GM04503 (cell line): ENCODE measurements at regions not wholly inside any gene's neighbourhood (a gene's known extent, or its start where the extent isn't known, plus 50 kb on each side); places are given as distances from the start of the nearest gene placed in this dataset.

ENCODE experiments used
- DNase-seq: peaks from one replicate; pipeline ENCODE4 v3.0.0-alpha.2; 2012; ENCODE audit warnings: low read depth

DNA sequence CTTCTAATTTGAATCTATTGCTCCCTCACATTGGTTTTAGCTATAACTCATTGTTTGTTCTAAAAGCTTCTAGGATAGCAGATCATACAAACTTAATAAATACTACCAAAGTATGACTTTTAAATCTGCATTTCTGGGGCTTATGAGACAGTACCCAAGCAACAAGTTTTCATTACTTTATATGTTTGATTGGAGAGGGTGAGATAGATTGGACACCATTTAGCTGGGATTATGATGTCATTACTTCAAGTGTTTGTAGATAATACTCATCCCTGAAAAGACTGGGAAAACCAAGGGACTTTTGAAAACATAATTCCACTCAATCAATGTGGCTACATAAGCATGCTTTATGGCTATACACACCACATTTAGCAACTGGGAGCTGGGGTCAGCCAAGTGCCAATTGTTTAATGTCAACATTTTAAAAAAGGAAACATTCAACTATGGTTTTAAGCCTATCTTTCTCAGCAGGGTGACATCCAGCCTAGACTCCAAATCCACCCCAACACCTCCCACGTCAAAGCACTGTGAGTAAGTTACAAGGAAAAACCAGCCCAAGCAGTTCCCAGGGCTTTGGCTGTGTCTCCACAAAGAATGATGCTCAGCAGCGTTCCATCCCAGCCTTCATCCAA is 119.9 kb downstream of the ETAA1 start:
- DNase-seq, result peak; percentile 51

DNA sequence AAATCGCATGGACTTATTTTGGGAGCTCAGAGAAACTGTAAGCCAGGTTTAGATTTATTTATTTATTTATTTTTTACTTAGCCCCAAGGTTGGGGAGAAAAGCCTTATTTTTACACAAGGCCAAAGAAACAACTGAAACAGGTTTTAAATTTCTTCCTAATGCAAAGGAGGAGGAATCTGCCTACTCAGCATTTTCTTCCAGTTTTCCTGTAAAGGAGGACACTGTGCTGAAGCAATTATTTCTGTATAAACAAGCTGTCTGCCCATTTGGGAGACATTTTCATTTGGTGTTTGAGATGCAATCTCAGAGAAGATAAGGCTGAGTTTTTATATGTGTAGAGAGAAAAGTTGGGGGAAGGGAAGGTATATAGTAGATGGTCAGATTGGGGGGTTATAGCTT is 125.0 kb downstream of the ETAA1 start:
- no peak for DNase-seq

DNA sequence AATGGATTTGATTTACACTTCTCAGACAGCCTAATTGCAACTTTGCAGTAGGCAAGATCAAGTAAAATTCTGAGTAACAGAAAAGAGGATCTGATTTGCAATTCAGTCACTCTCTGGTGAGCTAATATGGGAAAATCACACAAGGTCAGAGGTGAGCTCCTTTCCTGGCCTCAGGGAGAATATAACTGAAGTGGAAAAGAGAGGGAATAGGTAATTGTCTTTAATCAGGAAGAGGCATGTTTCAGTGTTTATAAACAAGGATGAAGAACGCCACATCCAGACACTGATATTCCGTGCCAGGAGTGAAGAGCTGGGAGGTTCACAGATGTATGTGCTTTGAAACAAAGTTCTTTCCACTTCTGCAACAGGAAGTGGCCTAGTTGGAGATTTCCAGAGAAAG is 127.1 kb downstream of the ETAA1 start:
- no peak for DNase-seq

DNA sequence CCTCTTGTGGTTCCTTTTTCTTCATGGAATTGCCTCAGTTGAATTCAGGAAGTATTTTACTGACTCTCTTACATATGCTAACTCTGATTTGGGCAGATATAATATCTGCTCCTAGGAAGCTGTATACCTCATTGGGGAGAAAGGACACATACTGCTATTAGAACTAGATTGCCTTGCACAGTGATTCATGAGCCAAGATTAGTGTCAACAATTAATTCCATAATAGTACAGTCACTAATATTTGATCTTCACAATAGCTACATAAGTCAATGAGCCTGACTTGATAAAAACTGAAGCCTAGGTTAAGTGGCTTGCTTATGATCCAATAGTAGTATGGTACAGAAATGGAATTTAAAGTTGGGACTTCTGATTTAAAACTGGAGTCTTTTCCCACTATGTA is 127.6 kb downstream of the ETAA1 start:
- no peak for DNase-seq

DNA sequence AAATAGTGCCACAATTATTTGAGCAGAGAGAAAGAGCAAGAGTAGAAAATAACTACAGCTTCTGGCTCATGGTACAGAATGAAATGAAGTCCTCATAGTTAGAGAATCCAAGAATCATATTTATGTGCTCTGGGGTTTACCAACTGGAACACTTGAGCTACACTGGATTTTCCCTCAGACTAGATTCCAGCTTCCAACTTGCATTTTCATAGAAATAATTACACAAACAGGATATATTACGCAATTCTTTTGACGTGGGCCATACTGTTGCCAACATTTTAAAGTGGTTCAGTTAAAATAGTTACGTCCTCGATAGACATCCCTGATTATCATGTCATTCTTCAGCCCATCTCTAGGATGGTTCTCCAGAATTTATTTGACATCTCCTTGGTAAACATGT is 129.2 kb downstream of the ETAA1 start:
- DNase-seq, result peak; percentile 31

DNA sequence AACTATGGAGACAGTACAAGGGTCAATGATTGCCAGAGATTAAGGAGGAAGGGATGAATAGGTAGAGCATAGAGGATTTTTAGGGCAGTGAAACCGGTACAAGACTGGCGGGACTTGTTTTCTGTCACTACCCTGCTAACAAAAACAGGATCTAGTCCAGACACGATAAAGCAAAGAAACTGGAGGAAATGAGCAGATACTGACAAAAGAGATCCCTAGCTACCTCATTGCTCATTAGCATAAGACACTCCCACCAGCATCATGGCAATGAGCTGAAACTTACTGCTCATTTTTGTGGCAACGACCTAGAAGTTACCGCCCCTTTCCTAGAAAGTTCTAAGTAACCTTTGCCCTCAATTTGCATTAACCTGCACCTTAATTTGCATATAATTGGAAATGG is 131.2 kb downstream of the ETAA1 start:
- no peak for DNase-seq

DNA sequence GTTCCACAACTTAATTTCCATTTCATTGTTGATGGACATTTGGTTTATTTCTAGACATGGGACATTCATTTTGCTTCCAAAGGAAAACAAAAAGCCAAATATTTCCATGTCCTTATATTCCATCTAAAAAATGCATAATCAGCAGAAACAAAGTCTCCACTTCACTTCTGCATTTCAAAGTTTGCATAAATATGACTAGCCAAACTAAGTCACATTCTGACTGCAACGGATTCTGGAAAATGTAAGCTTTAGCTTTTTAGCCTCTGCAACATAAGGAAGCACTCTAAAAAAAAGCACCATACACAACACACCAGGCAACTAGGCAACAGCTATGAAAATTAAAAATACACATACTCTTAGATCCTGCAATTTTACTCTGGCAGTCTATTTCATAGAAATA is 135.3 kb downstream of the ETAA1 start:
- DNase-seq, result no peak

DNA sequence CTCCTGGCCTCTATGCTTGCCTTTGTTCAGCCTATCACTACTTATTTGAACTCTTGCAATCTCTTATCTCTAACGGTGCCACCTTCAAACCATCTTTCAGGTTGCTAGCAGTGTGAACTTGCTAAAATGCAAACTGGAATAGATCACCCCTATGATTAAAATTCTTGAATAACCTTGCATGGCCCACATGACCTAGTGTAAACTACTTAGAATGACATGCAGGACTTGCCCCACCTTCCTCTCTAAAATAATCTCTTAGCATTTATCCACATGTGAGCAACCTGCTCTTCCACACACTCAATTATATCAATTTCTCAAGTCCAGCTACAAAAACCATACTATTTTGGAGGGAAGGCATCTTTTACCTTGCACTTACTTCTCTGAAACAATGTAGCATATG is 137.6 kb downstream of the ETAA1 start:
- DNase-seq, result no peak

DNA sequence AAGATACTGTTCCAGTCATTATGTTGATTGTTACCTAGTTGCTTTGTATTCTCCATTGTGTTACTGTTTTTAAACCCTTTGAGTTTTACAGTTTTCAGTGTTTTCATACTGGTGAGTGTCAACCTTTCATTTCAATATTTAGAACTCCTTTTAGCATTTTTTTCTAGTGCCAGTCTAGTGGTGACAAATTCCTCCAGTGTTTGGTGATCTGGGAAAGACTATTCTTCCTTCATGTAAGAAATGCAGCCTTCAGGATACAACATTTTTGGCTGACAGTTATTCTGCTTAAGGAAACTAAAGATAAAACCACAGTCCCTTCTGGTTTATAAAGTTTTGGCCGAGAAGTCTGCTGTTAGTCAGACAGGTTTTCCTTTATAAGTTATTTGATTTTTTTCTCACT is 143.8 kb downstream of the ETAA1 start:
- DNase-seq, result no peak

DNA sequence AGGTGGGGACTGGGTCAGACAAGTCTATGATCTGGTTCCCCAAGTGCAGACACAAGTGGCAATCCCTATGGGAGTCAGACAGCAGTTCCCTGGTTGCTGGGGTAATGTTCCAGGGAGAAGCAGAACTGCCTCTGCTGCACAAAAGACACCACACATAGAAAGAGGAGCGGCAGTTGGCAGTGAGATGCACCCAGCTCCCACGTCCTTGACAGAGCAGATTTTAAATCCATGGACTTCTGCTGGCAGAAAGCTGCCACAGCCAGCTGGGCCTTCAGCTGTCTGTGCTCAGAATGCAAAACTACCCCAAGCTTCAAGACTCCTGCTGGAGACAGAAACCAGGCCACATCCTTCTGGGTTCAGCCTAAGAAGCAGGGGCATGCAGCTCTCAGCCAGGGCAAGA is 147.2 kb downstream of the ETAA1 start:
- DNase-seq, result no peak

DNA sequence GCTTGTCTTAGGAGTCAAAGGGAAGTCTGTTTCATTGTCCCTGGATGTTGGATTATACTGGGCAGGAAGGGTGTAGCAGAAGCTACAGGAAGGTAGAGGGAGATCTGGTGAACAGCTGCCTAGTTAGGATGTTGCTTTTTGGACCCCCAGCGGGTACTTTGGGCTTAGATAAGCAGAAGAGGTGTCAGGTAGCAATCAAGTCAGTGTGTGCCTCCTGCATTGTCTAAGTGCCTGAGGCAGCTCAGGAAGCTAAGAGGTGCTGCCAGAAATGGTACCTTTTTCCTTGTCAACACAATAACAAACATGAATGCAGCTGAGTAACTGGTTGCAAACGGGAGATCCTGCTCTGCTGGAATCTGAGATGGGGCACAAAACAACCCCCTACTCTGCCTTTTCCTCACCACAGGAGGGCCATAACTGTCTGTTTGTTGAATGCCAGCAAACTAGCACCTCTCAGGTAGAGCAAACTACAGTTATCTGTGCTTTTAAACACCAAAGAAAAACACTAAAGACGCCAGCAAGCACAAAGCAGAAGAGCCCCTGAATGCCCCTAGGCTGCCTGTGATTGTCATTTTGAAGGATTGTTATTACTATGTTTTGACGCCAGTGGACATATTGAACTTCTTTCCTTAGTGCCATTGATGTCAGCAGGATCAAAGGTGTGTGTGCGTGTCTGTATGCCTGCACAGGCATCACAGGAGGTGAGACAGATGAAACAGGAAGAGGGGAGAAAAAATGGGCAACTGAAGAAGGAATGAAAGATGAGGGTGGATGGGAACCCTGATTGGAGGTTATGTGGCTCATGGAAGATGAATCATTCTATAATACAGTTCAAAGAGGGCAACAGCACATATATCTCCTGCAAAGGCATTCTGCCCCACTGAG is 151.4 kb downstream of the ETAA1 start:
- no peak for DNase-seq

DNA sequence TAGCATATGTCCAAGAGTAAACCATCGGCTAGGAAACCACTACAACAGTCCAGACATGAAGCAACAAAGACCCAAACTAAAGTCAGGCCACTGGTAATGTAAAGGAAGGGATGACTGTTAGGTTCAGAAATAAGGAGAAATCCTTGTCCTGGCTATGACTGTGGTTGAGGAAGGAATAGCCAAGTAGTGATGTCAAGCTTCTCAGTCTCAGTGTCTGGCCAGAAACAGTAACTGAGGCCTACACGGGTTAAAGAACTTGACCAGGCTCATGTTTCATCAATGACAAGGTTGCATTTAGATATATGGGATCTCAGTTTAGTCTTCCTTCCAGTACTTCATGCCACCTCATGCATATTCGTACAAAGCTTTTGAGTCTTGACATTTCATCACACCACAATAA is 162.0 kb downstream of the ETAA1 start:
- no peak for DNase-seq

DNA sequence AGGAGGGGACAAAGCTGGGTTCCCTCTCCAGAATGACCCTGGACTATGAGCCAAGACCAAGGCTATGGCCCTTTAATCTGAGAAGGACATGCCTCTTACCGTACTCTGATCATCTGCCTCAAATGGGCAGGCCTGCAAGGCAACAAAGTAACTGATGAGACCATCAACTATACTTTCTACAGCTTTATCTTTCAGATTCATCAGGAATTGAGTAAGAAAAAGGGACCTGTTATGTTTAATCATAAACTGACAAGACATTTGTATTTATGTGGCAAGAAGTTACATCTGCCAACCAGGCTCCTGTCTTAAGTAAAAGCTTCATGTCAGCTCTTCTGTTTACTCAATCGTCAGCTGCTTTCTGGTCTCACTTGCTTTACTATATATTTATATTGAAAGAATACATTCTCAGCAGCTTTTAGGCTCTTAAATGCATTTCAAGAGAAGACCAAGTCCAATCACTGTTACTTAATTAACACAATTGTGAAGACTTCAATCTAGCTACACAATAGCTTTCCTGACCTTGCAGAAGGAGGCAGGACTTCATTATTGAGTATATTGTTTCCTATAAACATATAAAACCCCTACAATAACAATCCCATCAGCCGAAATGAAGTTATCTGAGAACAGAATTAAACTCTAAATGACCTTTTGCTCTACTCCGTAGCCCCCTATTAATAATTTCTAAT is 163.8 kb downstream of the ETAA1 start:
- no peak for DNase-seq

DNA sequence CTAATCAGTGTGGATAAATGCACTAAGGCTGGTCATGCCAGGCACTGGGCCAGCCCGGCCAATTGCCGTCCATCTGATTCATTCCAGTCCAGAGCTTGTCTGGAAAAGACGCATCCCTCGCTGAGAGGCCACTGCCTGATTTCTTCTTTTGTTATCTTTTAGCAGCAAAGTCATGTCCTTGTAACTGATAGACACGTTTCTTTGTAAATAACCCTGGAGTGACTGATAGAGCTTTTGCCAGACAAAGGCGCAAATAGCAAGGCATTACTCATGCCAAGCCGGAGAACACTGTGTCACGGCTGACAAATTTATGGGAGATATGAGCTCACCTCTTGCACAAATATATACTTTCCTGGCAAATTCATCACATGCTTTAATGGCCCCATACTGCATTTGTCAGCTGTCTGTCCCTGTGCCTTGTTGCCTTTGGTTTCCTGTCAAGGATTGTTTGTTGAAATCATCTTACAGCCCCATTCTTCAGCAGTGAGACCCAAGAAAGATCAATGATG is 164.4 kb downstream of the ETAA1 start:
- no peak for DNase-seq

DNA sequence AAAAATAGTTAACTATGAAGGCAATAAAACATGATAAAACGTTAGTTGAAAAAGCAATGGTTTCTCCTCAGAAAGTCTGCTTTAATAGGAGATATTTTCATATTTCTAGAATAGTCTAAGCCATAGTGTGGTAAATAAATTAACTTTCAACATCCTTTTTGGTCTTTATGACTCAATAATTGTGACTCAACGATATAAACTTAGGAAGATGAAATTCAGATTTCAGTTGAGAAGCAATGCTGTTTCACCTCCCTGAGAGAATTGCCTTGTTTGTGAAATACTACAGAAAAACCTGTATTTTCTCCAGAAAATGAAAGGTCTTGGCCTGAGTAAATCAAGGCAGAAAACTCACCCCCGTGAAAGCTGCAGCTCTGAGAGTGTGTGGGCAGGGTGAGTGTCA is 166.9 kb downstream of the ETAA1 start:
- DNase-seq, result no peak

DNA sequence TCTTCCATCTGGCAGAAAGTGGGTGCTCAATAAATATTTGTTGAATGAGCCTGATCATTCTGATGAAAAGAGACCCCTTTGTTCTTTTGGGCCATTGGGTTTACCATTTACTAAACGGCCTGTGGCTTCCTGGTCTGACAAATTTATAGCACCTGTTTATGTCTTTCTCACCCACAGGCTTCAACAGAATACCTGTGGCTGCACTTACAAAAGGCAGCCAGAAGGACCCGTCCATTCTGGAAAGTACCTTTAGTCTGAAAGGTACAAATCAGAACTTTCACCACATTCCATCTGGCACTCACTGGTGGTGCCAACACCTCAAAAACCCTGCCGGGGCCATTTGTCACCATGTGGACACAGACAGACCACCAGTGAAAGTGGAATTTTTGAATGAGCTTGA is 167.5 kb downstream of the ETAA1 start:
- no peak for DNase-seq

DNA sequence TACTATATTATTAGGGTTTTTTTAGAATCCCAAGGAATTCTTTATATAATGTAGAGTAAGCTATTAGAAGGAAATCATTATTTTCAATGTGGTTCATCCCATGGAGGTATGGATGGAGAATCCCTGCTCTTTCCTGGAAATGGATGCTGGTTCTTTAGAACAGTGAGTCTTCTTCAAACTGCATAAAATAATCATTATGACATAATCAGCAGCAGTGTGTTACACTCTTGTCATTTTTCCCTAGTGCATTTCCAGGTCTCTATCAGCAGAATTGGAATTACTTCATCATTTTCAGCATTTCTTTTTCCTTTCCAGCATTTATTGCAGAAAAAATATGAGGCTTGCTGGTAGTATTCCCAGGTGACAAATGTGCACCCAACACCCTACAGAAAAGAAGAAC is 168.1 kb downstream of the ETAA1 start:
- DNase-seq, result no peak

DNA sequence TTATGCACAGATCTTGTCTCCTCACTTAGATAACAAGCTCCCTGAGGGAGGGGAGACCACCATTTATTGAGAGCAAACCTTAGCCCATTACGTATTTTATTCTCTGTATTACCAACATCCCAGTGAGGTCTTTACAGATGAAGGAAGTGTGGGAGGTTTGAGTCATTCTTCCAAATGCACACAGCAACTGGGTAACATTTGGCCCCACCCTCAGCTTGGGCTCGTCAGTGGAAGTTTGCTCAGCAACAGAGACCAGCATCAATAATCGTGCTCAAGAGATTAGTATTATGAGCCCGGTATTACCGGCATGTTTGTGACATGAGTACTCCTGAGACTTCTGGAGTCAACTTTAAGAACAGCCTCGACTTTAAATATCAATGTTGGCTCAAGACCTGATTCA is 168.6 kb downstream of the ETAA1 start:
- DNase-seq, result no peak

DNA sequence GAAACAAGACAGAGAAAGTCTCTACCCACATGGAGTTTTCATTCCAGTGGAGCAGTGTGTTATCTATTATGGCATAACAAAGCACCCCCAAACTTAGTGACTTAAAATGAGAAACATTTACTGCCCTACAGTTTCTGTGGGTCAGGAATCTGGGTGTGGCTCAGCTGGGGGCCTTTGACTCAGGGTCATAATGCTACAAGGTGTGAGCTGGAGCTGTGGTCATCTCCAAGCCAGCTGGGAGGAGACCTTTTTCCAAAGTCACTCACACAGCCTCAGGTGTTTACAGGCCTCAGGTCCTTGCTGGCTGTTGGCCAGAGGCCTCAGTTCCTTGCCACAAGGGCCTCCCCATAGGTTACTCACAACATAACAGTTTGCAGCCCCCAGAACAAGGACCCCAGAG is 169.2 kb downstream of the ETAA1 start:
- no peak for DNase-seq

DNA sequence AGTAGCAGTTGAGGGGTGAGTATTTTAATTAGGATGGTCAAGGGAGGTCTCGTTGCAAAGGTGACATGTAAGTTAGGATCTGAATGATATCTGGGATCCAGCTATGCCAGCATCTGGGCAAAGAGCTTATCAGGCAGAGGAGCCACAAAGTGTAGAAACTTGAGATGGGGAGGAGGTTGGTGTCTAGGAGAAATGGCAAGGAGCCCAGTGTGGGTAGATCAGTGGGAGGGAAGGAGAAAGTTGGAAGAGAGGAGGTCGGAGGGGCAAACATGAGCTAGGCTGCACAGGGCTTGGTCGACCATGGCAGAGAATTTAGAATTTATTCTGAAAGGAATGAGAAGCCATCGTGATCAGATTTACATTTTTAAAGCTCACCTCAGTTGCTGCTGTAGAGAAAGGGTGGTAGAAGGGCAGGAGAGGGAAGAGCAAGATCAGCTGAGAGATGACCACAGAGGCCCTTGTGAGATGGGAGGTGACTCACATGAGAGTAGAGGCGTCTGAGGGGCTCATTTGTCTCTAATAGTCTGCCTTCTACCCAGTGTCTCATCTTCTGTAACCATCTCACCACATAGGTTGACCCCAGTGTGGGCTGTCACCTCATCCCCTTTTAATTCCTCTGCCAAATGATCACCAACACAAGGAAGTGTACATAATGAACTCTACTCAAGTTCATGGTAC is 170.0 kb downstream of the ETAA1 start:
- no peak for DNase-seq

DNA sequence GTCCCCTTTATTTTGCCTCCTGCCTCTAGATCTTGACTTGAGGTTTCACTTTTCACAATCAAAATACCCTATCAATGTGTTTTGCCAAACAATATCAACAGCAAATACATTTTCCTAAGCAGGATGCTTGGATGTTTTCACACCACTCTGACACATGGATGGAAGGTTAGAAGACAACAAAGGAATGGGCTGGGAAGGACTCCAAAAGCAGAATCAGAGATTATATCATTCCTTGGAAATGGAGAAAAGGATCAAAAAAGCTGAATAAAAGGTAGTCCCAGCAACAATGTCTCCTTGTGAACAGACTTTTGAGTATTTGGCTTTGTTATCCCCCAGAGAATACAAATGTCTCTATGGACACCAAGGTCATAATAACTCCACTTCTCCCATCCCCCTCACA is 170.8 kb downstream of the ETAA1 start:
- no peak for DNase-seq

DNA sequence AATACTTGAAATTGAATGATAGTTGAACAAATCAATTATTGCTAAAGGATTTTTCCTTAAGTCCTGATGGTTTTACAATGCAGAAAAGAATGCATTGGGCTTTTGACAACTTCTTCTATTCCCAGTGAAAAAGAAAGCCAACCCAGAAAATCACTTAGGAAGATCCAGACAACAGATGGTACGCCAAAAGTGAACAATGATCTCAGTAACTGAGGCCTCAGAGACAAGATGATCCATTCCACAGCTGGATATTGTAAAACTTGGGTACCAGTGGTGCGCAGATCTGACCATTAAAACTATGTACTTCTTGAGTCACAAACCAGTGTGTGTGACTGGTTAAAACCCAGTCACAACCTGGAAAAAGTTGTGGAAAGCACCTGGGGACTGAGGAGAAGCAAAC is 173.5 kb downstream of the ETAA1 start:
- no peak for DNase-seq
